Astrocyte (in vitro differentiated cells and primary cell): ENCODE measurements at regions not wholly inside any gene's neighbourhood (a gene's known extent, or its start where the extent isn't known, plus 50 kb on each side); places are given as distances from the start of the nearest gene placed in this dataset.
"Not testable (repeated sequence)": the region's sequence is repeated elsewhere in the genome, so short reads cannot be mapped to it uniquely, and the experiment has no call there.

Source experiments
- DNase-seq: peaks from one replicate; pipeline ENCODE4 v3.0.0-alpha.2; 2010; ENCODE audit warnings: low read depth
- FAIRE-seq: peaks from 2 replicates; lab custom pipeline; 2011; peaks lifted over from hg19 to GRCh38; lab: Jason Lieb, UNC
- H2AFZ ChIP-seq: 2 replicates; pipeline ENCODE4 v1.6.0; 2012; ENCODE audit warnings: low read depth, low read length, inconsistent platforms
- H3K27ac ChIP-seq: 2 replicates; pipeline ENCODE4 v1.5.1; 2011; ENCODE audit warnings: low read depth, low read length, inconsistent platforms
- H3K27me3 ChIP-seq: 2 replicates; pipeline ENCODE4 v1.6.0; 2011; ENCODE audit warnings: low read length, inconsistent platforms; ENCODE audit not compliant: insufficient read depth
- H3K36me3 ChIP-seq: 2 replicates; pipeline ENCODE4 v1.5.1; 2011; ENCODE audit warnings: low read length, inconsistent platforms; ENCODE audit not compliant: insufficient read depth
- H3K4me1 ChIP-seq: 2 replicates; pipeline ENCODE4 v1.5.1; 2011; ENCODE audit warnings: low read length, inconsistent platforms; ENCODE audit not compliant: insufficient read depth
- H3K4me2 ChIP-seq: 2 replicates; pipeline ENCODE4 v1.6.0; 2012; ENCODE audit warnings: low read length, inconsistent platforms
- H3K4me3 ChIP-seq: 2 replicates; pipeline ENCODE4 v1.5.1; 2011; ENCODE audit warnings: low read depth, mild to moderate bottlenecking, low read length, inconsistent platforms; ENCODE audit not compliant: insufficient read depth
- H3K79me2 ChIP-seq: 2 replicates; pipeline ENCODE4 v1.6.0; 2012; ENCODE audit warnings: mild to moderate bottlenecking, low read length, inconsistent platforms; ENCODE audit not compliant: insufficient read depth
- H3K9ac ChIP-seq: 2 replicates; pipeline ENCODE4 v1.6.0; 2012; ENCODE audit warnings: mild to moderate bottlenecking, low read length, inconsistent platforms
- H3K9me3 ChIP-seq: 2 replicates; pipeline ENCODE4 v1.5.1; 2012; ENCODE audit warnings: low read depth, mild to moderate bottlenecking, low read length, inconsistent platforms; ENCODE audit not compliant: insufficient read depth
- H4K20me1 ChIP-seq: 2 replicates; pipeline ENCODE4 v1.6.0; 2012; ENCODE audit warnings: low read length, inconsistent platforms; ENCODE audit not compliant: insufficient read depth
- H3K27ac Mint-ChIP-seq: one replicate; pipeline ENCODE4 v1.8.0; 2021; ENCODE audit warnings: mild to moderate bottlenecking, mixed read lengths; ENCODE audit not compliant: unreplicated experiment
- H3K27me3 Mint-ChIP-seq: one replicate; pipeline ENCODE4 v1.8.0; 2021; ENCODE audit warnings: low read depth, mixed read lengths; ENCODE audit not compliant: unreplicated experiment
- H3K36me3 Mint-ChIP-seq: one replicate; pipeline ENCODE4 v1.8.0; 2021; ENCODE audit warnings: low read depth, mixed read lengths; ENCODE audit not compliant: unreplicated experiment
- H3K4me1 Mint-ChIP-seq: one replicate; pipeline ENCODE4 v1.8.0; 2021; ENCODE audit warnings: low read depth, mixed read lengths; ENCODE audit not compliant: unreplicated experiment
- H3K4me3 Mint-ChIP-seq: one replicate; pipeline ENCODE4 v1.8.0; 2021; ENCODE audit warnings: mild to moderate bottlenecking, moderate library complexity, mixed read lengths; ENCODE audit not compliant: unreplicated experiment
- H3K9me3 Mint-ChIP-seq: one replicate; pipeline ENCODE4 v1.8.0; 2021; ENCODE audit warnings: mild to moderate bottlenecking, mixed read lengths; ENCODE audit not compliant: unreplicated experiment
- CTCF ChIP-seq: IDR thresholded peaks from 2 replicates; pipeline ENCODE4 v1.5.1; 2011; ENCODE audit warnings: low read depth, mild to moderate bottlenecking, inconsistent platforms, low read length, moderate library complexity; ENCODE audit not compliant: insufficient read depth
- EZH2 ChIP-seq: IDR thresholded peaks from 2 replicates; pipeline ENCODE4 v1.6.1; 2012; ENCODE audit warnings: mild to moderate bottlenecking, low read length, inconsistent platforms; ENCODE audit not compliant: insufficient read depth

- no peak overlapping the region for H3K4me3 ChIP-seq
- Mint-ChIP-seq H3K4me3 (no peak overlapping the region), H3K27ac (no peak overlapping the region), H3K4me1 (no peaks in the 10 kb centered on the region), H3K9me3 (no peaks in the 10 kb centered on the region), H3K36me3 (no peaks in the 10 kb centered on the region), H3K27me3 (no peaks in the 10 kb centered on the region)
- no peaks in the 10 kb centered on the region for H3K9me3 ChIP-seq
- no peaks in the 10 kb centered on the region for H3K27me3 ChIP-seq
- H2AFZ ChIP-seq = no peak overlapping the region
- FAIRE-seq (no peak), DNase-seq (no peak)
- no peaks in the 10 kb centered on the region for H4K20me1 ChIP-seq
- H3K79me2 ChIP-seq = no peaks in the 10 kb centered on the region
- no peak overlapping the region for H3K4me2 ChIP-seq
- no peaks in the 10 kb centered on the region for H3K36me3 ChIP-seq
- no peak overlapping the region for H3K9ac ChIP-seq
- H3K27ac ChIP-seq = no peak overlapping the region
- TF ChIP-seq EZH2 (no peak), CTCF (no peak)
- H3K4me1 ChIP-seq = no peaks in the 10 kb centered on the region
Observed at GRCh38 chr12:62069976-62070375, 190.2 kb upstream of the USP15 start.

GRCh38 chr12:62073236-62073635, 187.0 kb upstream of the USP15 start:
- not testable (repeated sequence) for H3K9me3 ChIP-seq, H3K4me3 ChIP-seq, H3K4me1 Mint-ChIP-seq, H3K27ac Mint-ChIP-seq, H3K79me2 ChIP-seq, H3K9me3 Mint-ChIP-seq, H3K9ac ChIP-seq, H3K4me1 ChIP-seq, FAIRE-seq, H2AFZ ChIP-seq, H3K4me2 ChIP-seq, H3K4me3 Mint-ChIP-seq, H4K20me1 ChIP-seq, DNase-seq, H3K36me3 ChIP-seq, H3K27ac ChIP-seq, H3K36me3 Mint-ChIP-seq, H3K27me3 ChIP-seq, H3K27me3 Mint-ChIP-seq

GRCh38 chr12:62075870-62076269, 184.3 kb upstream of the USP15 start:
- Mint-ChIP-seq H3K27ac (no peak overlapping the region), H3K27me3 (no peaks in the 10 kb centered on the region), H3K4me3 (no peak overlapping the region), H3K4me1 (peaks cover 4% of the 10 kb centered on the region), H3K36me3 (no peaks in the 10 kb centered on the region), H3K9me3 (no peaks in the 10 kb centered on the region)
- H3K4me3 ChIP-seq = no peak overlapping the region
- H3K4me2 ChIP-seq = no peak overlapping the region
- TF ChIP-seq EZH2 (no peak), CTCF (no peak)
- H3K27ac ChIP-seq = no peak overlapping the region
- no peaks in the 10 kb centered on the region for H4K20me1 ChIP-seq
- H3K36me3 ChIP-seq = no peaks in the 10 kb centered on the region
- no peak overlapping the region for H2AFZ ChIP-seq
- FAIRE-seq (no peak), DNase-seq (no peak)
- no peaks in the 10 kb centered on the region for H3K79me2 ChIP-seq
- H3K27me3 ChIP-seq = no peaks in the 10 kb centered on the region
- no peak overlapping the region for H3K9ac ChIP-seq
- H3K4me1 ChIP-seq = no peaks in the 10 kb centered on the region
- H3K9me3 ChIP-seq = no peaks in the 10 kb centered on the region
